ENCODE measurements at regions not wholly inside any gene's neighbourhood (a gene's known extent, or its start where the extent isn't known, plus 50 kb on each side); places are given as distances from the start of the nearest gene placed in this dataset.

DNA sequence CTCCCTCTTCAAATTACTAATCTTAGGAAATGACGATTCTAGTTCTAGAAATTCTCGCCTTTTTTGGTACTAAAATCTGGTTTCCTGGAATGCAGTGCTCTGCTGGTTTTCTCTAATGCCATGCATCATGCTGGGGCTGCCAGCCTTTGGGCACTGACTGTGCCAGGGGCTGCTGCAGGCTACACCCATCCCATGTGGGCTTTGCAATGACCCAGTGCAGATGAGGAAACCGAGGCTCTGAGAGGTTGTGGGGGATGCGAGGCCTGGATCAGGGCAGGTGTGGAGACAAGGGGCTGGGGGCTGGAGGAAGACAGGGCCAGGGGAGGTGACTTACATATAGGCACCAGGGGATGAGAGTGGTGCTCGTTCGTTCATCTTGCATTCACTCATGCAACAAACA, 95.3 kb downstream of the HMX1 start:
- ChIA-PET POLR2A (ENCODE audit: partially characterized antibody) (no interaction called here), CTCF (ENCODE audit: partially characterized antibody) (no interaction called here)
- H3K27ac ChIP-seq (ENCODE audit: low read depth, low read length): no peak overlapping the region
- FAIRE-seq: no peak
- no peaks in the 10 kb centered on the region for H3K27me3 ChIP-seq (replicated peaks in 1 of 4; ENCODE audit: control insufficient read depth in 3 of 4, extremely low read depth in 1 of 4, insufficient read depth in 3 of 4, low read length in 3 of 4)
- H2BK12ac ChIP-seq (ENCODE audit: low read depth, low read length): no peak overlapping the region
- no peaks in the 10 kb centered on the region for H3K36me3 ChIP-seq (ENCODE audit: control insufficient read depth in 2 of 4, insufficient read depth in 4 of 4, low read length in 3 of 4)
- no peak overlapping the region for H3K4me3 ChIP-seq (ENCODE audit: extremely low read depth in 1 of 4, insufficient read depth in 2 of 4, low read depth in 3 of 4, low read length in 4 of 4)
- H2BK120ac ChIP-seq (replicated peaks; ENCODE audit: low read depth, low read length): no peak overlapping the region
- no peak overlapping the region for H4K91ac ChIP-seq (replicated peaks; ENCODE audit: insufficient read length, low read length)
- H3K4me1 ChIP-seq (replicated peaks in 1 of 4; ENCODE audit: control insufficient read depth in 3 of 4, insufficient read depth in 4 of 4, low read length in 3 of 4): no peaks in the 10 kb centered on the region; a peak in 1 of 7 replicates
- H3K9ac ChIP-seq (replicated peaks in 1 of 4; ENCODE audit: extremely low read depth in 1 of 4, low read depth in 3 of 4, low read length in 3 of 4): no peak overlapping the region
- H3K4ac ChIP-seq (replicated peaks; ENCODE audit: insufficient read length, low read depth, low read length): no peak overlapping the region
- no peak overlapping the region for H2BK20ac ChIP-seq (ENCODE audit: low read length)
- H4K5ac ChIP-seq (ENCODE audit: insufficient read length, low read depth, low read length): no peak overlapping the region
- no peak overlapping the region for H2AFZ ChIP-seq (ENCODE audit: low read length)
- H3K14ac ChIP-seq (ENCODE audit: insufficient read length): no peak overlapping the region
- no peak overlapping the region for H3K23ac ChIP-seq (ENCODE audit: insufficient read length)
- no peak overlapping the region for H4K8ac ChIP-seq (ENCODE audit: extremely low read depth, insufficient read depth, low read length)
- no peak for DNase-seq (ENCODE audit: low read depth in 1 of 2, low spot score in 2 of 2)
- H3K18ac ChIP-seq (ENCODE audit: extremely low read depth, low read length): no peak overlapping the region
- H3K56ac ChIP-seq (replicated peaks; ENCODE audit: insufficient read length, low read depth, low read length): no peak overlapping the region
- H3K9me3 ChIP-seq (ENCODE audit: insufficient read depth in 2 of 2, low read depth in 1 of 2, low read length in 1 of 2): no peaks in the 10 kb centered on the region
- H3K79me1 ChIP-seq (ENCODE audit: low read depth, low read length): no peaks in the 10 kb centered on the region
- 86% methylated on average over 4 of the region's 6 CpGs; no CpG with 5 or more reads in 1 of the 2 experiments for WGBS, 2 experiments (ENCODE audit: extremely low coverage in 1 of 2, insufficient coverage in 1 of 2, insufficient read length in 1 of 2, insufficient replicate concordance in 2 of 2, low coverage in 1 of 2, low lambda C conversion rate in 2 of 2, missing lambda C conversion rate in 1 of 2)
- H3K4me2 ChIP-seq (ENCODE audit: insufficient read depth in 1 of 2, low read depth in 2 of 2, low read length in 2 of 2): no peak overlapping the region
- H2BK15ac ChIP-seq (ENCODE audit: low read length): no peak overlapping the region
- no peak overlapping the region for H2BK5ac ChIP-seq (ENCODE audit: low read depth, low read length)
- H3K79me2 ChIP-seq (ENCODE audit: control insufficient read depth in 1 of 2, insufficient read depth in 2 of 2, low read length in 2 of 2): no peaks in the 10 kb centered on the region
- no peak overlapping the region for H2AK5ac ChIP-seq (ENCODE audit: low read depth, low read length)
- no peaks in the 10 kb centered on the region for H4K20me1 ChIP-seq (replicated peaks in 1 of 2; ENCODE audit: control insufficient read depth in 1 of 2, insufficient read depth in 2 of 2, low read length in 2 of 2)
- no peaks in the 10 kb centered on the region for H3K23me2 ChIP-seq (ENCODE audit: low read depth, low read length)
- TF ChIP-seq BACH1 (IDR thresholded peaks at IDR 0.05; ENCODE audit: low read length) (no peak), CHD1 (IDR thresholded peaks at IDR 0.05; ENCODE audit: low read depth, low read length) (no peak), FOSL1 (IDR thresholded peaks at IDR 0.05; ENCODE audit: insufficient read depth, low read depth, low read length) (no peak), TCF12 (IDR thresholded peaks at IDR 0.05; ENCODE audit: low read depth, low read length) (no peak), CEBPB (IDR thresholded peaks at IDR 0.05; ENCODE audit: low read depth, low read length) (no peak), TAF7 (optimal IDR thresholded peaks at IDR 0.05; ENCODE audit: borderline replicate concordance, low read depth, low read length) (no peak), SP4 (IDR thresholded peaks at IDR 0.05; ENCODE audit: low read length) (no peak), SIN3A (conservative IDR thresholded peaks at IDR 0.05 in 1 of 2, IDR thresholded peaks at IDR 0.05 in 1 of 2; ENCODE audit: low read depth in 1 of 2, low read length in 2 of 2) (no peak), TBP (IDR thresholded peaks at IDR 0.05; ENCODE audit: low read depth, low read length) (no peak), YY1 (IDR thresholded peaks at IDR 0.05; ENCODE audit: low read depth, low read length) (no peak), HDAC2 (IDR thresholded peaks at IDR 0.05; ENCODE audit: borderline replicate concordance in 1 of 2, low read depth in 2 of 2, low read length in 2 of 2) (no peak), ZNF274 (IDR thresholded peaks at IDR 0.05; ENCODE audit: borderline replicate concordance, extremely low read depth, low read length) (no peak), CHD2 (IDR thresholded peaks at IDR 0.05; ENCODE audit: low read length) (no peak), TAF1 (IDR thresholded peaks at IDR 0.05; ENCODE audit: low read depth, low read length) (no peak), SIX5 (IDR thresholded peaks at IDR 0.05; ENCODE audit: low read depth, low read length) (no peak)
- TF ChIP-seq, protein P1, sequence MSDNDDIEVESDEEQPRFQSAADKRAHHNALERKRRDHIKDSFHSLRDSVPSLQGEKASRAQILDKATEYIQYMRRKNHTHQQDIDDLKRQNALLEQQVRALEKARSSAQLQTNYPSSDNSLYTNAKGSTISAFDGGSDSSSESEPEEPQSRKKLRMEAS (IDR thresholded peaks at IDR 0.05): no peak

Data from H1 (cell line).